Midbrain (tissue), 1 donor: ENCODE measurements at regions not wholly inside any gene's neighbourhood (a gene's known extent, or its start where the extent isn't known, plus 50 kb on each side); places are given as distances from the start of the nearest gene placed in this dataset.
"Not testable (repeated sequence)": the region's sequence is repeated elsewhere in the genome, so short reads cannot be mapped to it uniquely, and the experiment has no call there.

Experiments
- DNase-seq: peaks from one replicate; lab custom pipeline; 2025; lab: John Stamatoyannopoulos, UW

- no peak for DNase-seq
Measured at GRCh38 chr11:71127806-71128205, 124.6 kb downstream of the SHANK2 start.

- not testable (repeated sequence) for DNase-seq
Measured at GRCh38 chr11:71126401-71126800, 126.0 kb downstream of the SHANK2 start.

DNA sequence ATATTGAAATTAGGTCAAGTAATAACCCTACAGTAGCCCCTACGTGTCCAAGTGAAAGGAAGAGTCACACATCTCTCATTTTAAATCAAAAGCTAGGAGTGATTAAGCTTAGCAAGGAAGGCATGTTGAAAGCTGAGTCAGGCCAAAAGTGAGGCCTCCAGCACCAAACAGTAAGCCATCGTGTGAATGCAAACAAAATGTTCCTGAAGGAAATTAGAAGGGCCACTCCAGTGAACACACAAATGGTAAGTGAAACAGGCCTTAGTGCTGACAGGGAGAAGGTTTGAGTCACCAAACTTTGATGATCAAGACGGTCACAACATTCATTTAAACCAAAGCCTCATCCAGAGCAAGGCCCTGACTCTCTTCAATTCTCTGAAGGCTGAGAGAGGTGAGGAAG, 127.2 kb downstream of the SHANK2 start:
- no peak for DNase-seq

DNA sequence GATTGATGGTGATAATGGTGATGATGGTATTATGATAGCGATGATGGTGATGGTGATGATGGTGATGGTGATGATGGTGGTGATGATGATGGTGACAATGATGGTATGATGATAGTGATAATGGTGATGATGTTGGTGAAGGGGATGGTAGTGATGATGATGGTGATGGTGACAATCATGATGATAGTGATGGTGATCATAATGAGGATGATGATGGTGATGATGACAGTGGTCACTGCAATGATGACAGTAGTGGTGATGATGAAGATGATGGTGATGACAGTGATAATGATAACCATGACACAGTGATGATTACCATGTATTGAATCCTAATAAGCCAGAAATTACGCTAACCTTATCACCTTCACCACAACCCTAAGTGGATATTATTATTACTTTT, 128.2 kb downstream of the SHANK2 start:
- DNase-seq, result no peak

GRCh38 chr11:71120471-71120896, 131.9 kb downstream of the SHANK2 start:
- DNase-seq, result peak; percentile 2

DNA sequence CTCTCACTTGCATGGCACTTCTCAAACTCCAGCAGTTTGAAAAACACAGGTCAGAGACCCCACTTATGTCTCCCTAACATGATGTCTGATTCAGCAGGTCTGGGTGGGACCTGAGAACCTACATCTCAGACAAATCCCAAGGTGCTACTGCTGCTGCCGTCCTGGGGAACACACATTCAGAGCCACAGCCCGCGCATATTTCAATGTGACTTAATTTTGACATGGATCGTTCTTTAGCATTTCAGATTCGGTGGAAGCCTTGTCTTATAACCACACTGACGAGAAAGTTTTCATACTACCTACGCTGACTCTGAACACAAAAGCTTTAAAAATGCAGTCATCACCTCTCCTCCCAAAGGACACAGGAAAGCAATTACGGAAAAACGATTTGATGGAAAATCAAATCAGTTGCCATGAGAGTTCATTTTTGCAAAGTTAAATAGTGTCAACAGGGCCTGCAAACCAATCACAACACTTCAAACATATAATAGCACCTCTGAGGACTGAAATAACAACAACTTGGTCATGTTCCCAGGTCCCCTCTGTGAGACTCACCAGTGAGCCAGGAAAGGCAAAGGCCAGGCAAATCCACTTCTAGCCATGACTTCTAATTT, 132.6 kb downstream of the SHANK2 start:
- DNase-seq, result no peak

- DNase-seq, result no peak
Measured at GRCh38 chr11:71118671-71119250, 133.6 kb downstream of the SHANK2 start.

DNA sequence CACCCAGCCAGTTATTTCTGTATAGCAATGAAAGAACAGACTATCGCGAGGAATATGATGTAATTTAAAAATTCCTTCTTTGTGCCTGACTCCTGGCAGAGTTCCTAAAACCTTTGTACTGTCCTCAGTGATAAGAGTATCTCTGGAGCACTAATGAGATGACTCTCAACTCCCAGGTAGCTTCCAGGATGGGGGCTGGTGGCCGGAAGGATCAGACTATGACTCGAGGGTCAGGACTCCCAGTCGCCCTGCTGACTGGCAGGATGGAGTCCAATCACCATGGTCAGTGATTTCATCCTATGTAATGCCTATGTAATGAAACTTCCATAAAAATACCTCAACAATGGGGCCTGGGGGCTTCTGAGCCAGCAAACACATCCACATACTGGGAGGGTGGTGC, 135.1 kb downstream of the SHANK2 start:
- DNase-seq, result no peak

DNA sequence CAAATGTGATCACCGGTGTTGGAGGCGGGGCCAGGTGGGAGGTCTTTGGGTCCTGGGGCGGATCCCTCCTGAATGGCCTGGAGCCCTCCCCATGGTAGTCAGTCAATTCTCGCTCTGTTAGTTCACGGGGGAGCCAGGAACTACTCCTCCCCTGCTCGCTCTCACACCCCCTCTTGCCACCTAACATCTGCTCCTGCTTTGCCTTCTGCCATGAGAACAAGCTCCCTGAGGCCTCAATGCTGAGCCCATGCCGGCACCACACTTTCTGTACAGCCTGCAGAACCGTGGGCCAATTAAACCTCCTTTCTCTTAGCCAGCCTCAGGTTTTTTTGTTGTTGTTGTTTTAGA, 135.7 kb downstream of the SHANK2 start:
- DNase-seq, result no peak

DNA sequence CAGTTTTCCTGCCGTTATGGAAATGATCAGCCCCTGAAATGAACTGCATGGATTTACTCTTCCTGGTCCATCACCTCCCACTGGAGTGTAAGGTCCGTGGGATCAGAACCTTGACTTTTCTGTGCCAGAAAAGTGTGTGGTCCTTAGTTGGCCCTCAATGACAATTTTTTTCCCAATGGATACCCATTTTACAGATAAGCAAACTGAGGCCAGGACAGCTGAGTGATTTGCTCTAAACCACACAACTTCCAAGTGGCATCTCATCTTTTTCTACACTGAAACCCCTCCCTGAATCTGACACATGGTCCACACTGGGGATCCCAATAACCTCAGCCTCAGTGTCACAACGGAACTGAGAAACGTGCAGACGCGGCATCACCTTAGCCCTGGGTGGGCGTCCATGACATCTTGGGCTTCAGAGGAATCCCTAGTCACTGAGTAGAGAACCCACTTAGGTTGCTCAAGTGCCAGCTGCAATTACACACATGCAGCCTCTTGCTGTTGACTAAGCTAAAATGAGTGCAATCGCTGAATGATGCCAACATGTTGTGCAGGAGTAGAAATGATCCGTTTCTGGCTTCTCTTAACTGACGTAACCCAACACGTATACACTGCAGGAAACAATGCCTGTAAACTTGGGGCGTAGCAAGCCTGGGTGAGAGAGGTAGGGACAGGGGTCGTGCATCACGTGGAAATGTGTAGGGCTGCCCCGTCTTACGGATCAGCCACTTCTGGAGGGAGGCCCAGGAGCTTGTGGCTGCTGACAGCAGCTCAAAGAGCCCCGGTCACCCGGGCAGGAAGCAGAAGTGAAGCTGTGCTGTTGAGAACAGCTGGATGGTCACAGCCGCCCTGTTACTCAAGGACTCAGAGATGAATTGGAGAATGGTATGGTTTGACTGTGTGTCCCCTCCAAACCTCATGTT, 136.3 kb downstream of the SHANK2 start:
- DNase-seq, result no peak

DNA sequence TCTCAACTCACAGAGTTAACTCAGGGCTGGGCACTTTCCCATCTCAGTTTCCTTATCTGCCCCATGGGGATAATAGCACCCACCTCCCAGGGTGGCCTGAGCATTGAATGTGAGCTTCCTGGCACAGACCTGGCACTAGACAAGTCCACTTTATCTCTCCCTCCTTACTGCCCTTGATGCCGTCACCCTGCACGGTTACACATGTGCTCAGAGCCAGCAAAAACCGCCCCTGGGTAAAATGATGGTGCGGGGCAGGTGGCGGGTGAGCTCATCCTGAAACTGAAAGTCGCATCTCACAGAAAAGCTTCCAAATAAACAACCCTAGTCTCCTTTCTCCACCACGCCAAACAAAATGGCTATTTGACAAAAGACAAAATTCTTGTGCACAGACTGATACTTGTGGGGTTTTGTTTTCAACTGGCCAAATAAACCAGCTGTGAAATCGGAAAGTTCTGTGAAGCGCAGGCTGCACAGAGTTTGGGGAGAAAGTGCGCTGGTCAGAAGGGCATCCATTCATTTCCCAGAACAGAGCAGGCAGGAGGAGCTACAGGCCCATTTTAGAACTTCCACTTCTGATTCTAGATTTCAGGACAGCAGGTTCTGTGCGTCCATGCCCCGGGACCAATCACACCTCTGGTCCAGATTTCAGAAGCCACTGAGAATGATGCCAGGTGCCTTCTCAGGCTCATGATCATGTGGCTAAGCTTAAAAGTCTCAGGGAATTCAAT, 138.1 kb downstream of the SHANK2 start:
- DNase-seq, result peak; percentile 46

DNA sequence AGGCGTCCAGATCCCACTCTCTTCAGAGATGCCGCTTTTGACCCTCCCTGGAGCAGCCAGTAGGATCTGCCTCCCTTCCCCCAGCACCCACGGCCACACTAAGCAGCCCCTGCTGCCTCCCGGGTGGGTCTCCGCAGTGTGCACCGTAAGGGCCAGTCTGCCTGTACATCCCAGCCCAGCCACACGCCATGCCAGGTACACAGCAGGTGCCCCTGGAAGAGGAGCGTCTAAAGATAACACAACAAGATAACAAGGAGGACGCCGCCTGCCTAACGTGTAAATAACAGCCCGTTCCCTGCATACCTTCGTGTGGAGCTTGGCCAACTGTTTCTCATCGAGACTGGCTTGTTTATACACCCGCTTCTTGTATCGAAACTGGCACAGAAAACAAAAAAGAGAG, 139.4 kb downstream of the SHANK2 start:
- DNase-seq, result no peak

- no peak for DNase-seq
Measured at GRCh38 chr11:71112454-71112853, 139.9 kb downstream of the SHANK2 start.

DNA sequence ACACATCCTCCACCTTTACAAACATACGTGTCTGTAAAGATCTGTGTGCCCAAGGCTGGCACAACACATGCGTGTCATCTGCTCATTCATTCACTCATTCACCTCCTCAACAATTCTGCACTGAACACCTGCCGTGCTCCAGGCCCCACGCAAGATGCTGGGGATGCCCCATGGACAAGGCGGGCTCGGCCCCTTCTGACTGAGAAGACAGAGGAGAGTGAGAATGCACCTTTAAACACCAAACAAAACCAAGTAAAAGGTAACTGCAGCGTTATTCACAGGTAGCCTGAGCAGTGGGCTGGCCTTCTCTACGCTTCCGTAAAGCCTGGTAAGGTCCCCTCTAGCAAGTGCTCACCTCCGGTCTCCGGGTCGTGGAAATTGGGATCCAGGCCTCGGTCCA, 142.8 kb downstream of the SHANK2 start:
- DNase-seq, result no peak

GRCh38 chr11:71109186-71109585, 143.2 kb downstream of the SHANK2 start:
- DNase-seq, result no peak

- DNase-seq, result no peak
Measured at GRCh38 chr11:71108013-71108865, 144.1 kb downstream of the SHANK2 start.

GRCh38 chr11:71106671-71107070, 145.7 kb downstream of the SHANK2 start:
- no peak for DNase-seq

DNA sequence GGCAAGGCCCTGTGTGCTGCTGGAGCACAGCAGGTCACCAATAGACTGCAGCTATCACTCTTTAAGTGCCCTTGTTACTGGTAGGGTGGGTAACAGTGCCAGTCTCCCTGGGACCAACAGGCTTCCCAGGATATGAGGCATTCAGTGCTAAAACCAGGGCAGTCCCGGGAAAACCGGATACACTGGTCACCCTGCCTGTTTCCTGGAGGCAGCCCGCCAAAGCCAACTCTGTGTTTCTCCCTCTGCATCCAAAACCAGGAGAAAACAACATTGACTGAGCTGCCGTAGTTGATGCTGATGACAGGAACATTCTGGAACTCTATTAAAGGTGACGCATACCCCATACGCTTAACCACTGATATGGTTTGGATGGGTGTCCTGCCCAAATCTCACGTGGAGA, 149.1 kb downstream of the SHANK2 start:
- peak; percentile 1 for DNase-seq

- DNase-seq, result no peak
Measured at GRCh38 chr11:71102251-71102995, 150.0 kb downstream of the SHANK2 start.

DNA sequence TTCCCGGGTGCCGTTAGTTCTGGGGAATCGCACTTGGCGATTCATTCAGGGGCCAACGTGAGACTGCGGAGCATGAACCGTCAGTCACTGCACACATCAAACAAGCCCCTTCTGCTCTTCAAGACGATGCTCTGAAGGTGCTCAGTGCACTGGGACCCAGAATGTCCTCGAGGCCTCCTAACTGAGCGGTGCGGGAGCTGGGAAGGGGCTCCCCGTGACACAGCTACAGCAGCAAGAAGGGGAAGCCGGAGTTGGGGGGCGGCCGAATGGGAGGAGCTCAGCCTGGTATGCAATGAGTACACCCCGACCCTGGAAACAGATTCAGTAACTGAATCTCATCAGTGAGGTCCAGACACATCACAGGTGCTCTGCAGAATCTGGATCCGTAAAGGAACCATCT, 150.8 kb downstream of the SHANK2 start:
- DNase-seq, result no peak

DNA sequence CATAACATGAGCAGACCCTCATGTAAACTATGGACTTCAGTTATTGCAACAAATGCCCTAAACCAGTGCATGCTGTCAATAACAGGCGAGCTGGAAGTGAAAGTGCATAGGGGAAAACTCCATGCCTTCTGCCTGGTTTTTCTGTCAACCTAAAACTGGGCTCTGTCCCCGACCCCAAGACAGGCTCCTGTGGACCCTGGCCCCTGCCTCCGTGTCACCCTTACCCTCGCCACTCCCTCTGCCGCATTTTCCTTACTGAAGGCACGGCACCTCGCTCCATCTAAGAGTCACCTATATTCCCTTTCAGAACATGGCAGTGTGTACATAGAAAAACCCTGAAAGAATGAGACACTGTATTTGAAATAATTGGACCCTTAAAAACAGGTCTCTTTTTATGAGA, 151.3 kb downstream of the SHANK2 start:
- no peak for DNase-seq
